OCI-LY7 (cell line): ENCODE measurements at regions not wholly inside any gene's neighbourhood (a gene's known extent, or its start where the extent isn't known, plus 50 kb on each side); places are given as distances from the start of the nearest gene placed in this dataset.

Source experiments
- BruUV-seq: library from RNA; stranded (reverse); fragments of 400-500 nt; replicated peaks from 2 replicates; lab custom pipeline; 2021; lab: Mats Ljungman, UMichigan
- CTCF ChIA-PET: fragments of 300-600 bp; sonication (Branson Sonifier 250); formaldehyde crosslinking; loops from one replicate; lab custom pipeline; 2022; ENCODE audit warnings: antibody characterized with exemption; ENCODE audit not compliant: unreplicated experiment; lab: Charles Lee
- POLR2A ChIA-PET: fragments of 300-600 bp; sonication (Branson Sonifier 250); formaldehyde crosslinking; loops from one replicate; lab custom pipeline; 2022; ENCODE audit warnings: antibody characterized with exemption; lab: Charles Lee
- DNase-seq: peaks from one replicate; pipeline ENCODE4 v3.0.0-alpha.2; 2015; ENCODE audit warnings: low spot score
- H2AFZ ChIP-seq: fragments of 200-600 bp; sonication (generic), shearing (Covaris generic); 2 replicates; pipeline ENCODE4 v1.6.1; 2014; ENCODE audit warnings: mild to moderate bottlenecking, antibody characterized with exemption, low read length, moderate library complexity
- H3K27ac ChIP-seq: fragments of 200-600 bp; sonication (generic); 2 replicates; pipeline ENCODE4 v1.5.1; 2014; ENCODE audit warnings: mixed run types, low read depth, mild to moderate bottlenecking, moderate library complexity, low read length, inconsistent platforms; ENCODE audit not compliant: poor library complexity, severe bottlenecking
- H3K36me3 ChIP-seq: fragments of 200-600 bp; sonication (generic); 2 replicates; pipeline ENCODE4 v1.6.1; 2014; ENCODE audit warnings: mild to moderate bottlenecking, antibody characterized with exemption, low read length, moderate library complexity, mixed read lengths; ENCODE audit not compliant: insufficient read depth
- H3K4me1 ChIP-seq: fragments of 200-600 bp; sonication (generic); 2 replicates; pipeline ENCODE4 v1.5.1; 2014; ENCODE audit warnings: mild to moderate bottlenecking, low read length; ENCODE audit not compliant: insufficient read depth, poor library complexity, severe bottlenecking
- H3K4me2 ChIP-seq: fragments of 200-600 bp; sonication (generic); 2 replicates; pipeline ENCODE4 v1.6.1; 2014; ENCODE audit warnings: mild to moderate bottlenecking, low read length
- H3K4me3 ChIP-seq: fragments of 200-600 bp; sonication (generic); 2 replicates; pipeline ENCODE4 v1.5.1; 2014; ENCODE audit warnings: mild to moderate bottlenecking, low read depth, low read length; ENCODE audit not compliant: poor library complexity, severe bottlenecking
- H3K79me2 ChIP-seq: fragments of 200-600 bp; sonication (generic); 2 replicates; pipeline ENCODE4 v1.6.1; 2016; ENCODE audit warnings: low read depth, mild to moderate bottlenecking, low read length, moderate library complexity, mixed read lengths; ENCODE audit not compliant: insufficient read depth
- H3K9me2 ChIP-seq: fragments of 200-600 bp; sonication (generic); 2 replicates; pipeline ENCODE4 v1.6.1; 2016; ENCODE audit warnings: mild to moderate bottlenecking, low read length, mixed read lengths; ENCODE audit not compliant: insufficient read depth
- H3K9me3 ChIP-seq: fragments of 200-600 bp; sonication (generic); 2 replicates; pipeline ENCODE4 v1.6.1; 2014; ENCODE audit warnings: mild to moderate bottlenecking, mixed run types, low read length, mixed read lengths
- H4K20me1 ChIP-seq: fragments of 200-600 bp; sonication (generic); 2 replicates; pipeline ENCODE4 v1.6.1; 2014; ENCODE audit warnings: mild to moderate bottlenecking, antibody characterized with exemption, low read length, moderate library complexity, mixed read lengths; ENCODE audit not compliant: insufficient read depth
- CTCF ChIP-seq: fragments of 200-600 bp; sonication (generic); conservative IDR thresholded peaks from 2 replicates; pipeline ENCODE4 v1.5.1; 2014; ENCODE audit warnings: mild to moderate bottlenecking, antibody characterized with exemption, low read length, moderate library complexity, mixed read lengths
- EZH2phosphoT487 ChIP-seq: fragments of 200-600 bp; sonication (generic); IDR thresholded peaks from 2 replicates; pipeline ENCODE4 v1.6.1; 2018; ENCODE audit warnings: low read depth, borderline replicate concordance, mild to moderate bottlenecking, mixed run types, antibody characterized with exemption, low read length, moderate library complexity, mixed read lengths
- intact Hi-C: fragments of 100-400 bp; cut with micrococcal nuclease; formaldehyde crosslinking; loops from one replicate; pipeline ENCODE4 v1.10.0; 2022; ENCODE audit not compliant: unreplicated experiment

- intact Hi-C loops = no loop called here
Measured at GRCh38 chr1:214833178-214833756, 230.3 kb downstream of the CENPF start.

GRCh38 chr1:214837376-214837775 is 234.4 kb downstream of the CENPF start:
- Histone ChIP-seq H3K4me3 (no peak overlapping the region), H3K4me2 (no peak overlapping the region), H3K27ac (no peak overlapping the region), H4K20me1 (no peaks in the 10 kb centered on the region), H3K79me2 (no peaks in the 10 kb centered on the region), H2AFZ (no peak overlapping the region), H3K4me1 (no peaks in the 10 kb centered on the region), H3K36me3 (no peaks in the 10 kb centered on the region), H3K9me2 (no peaks in the 10 kb centered on the region), H3K9me3 (no peaks in the 10 kb centered on the region)
- BruUV-seq = no TSS peak
- ChIA-PET POLR2A (no interaction called here), CTCF (no interaction called here)
- intact Hi-C loops = no loop called here
- no peak for DNase-seq
- no peak for TF ChIP-seq EZH2phosphoT487
- no peak for TF ChIP-seq CTCF

More at GRCh38 chr1:214833178-214833756, 230.3 kb downstream of the CENPF start:
- Histone ChIP-seq H3K79me2 (no peaks in the 10 kb centered on the region), H3K4me3 (no peak overlapping the region), H2AFZ (no peak overlapping the region), H3K9me2 (no peaks in the 10 kb centered on the region), H3K4me1 (no peaks in the 10 kb centered on the region), H3K36me3 (no peaks in the 10 kb centered on the region), H3K9me3 (no peaks in the 10 kb centered on the region), H3K4me2 (no peak overlapping the region), H3K27ac (no peak overlapping the region), H4K20me1 (no peaks in the 10 kb centered on the region)
- no TSS peak for BruUV-seq
- CTCF ChIA-PET = no interaction called here
- no peak for TF ChIP-seq EZH2phosphoT487
- TF ChIP-seq CTCF = no peak
- DNase-seq = no peak
- POLR2A ChIA-PET = interaction anchor here (0.8 to 1.0 kb wide), 2 partner anchors 10 to 34 kb away, joined by 4 read pairs; no protein-coding TSS in a partner anchor

- H3K9me3 ChIP-seq = no peaks in the 10 kb centered on the region
- no peaks in the 10 kb centered on the region for H3K79me2 ChIP-seq
- ChIA-PET CTCF (no interaction called here), POLR2A (no interaction called here)
- H3K27ac ChIP-seq = no peak overlapping the region
- no peak overlapping the region for H2AFZ ChIP-seq
- H3K9me2 ChIP-seq = no peaks in the 10 kb centered on the region
- BruUV-seq = no TSS peak
- no peak overlapping the region for H3K4me2 ChIP-seq
- no peaks in the 10 kb centered on the region for H4K20me1 ChIP-seq
- DNase-seq = no peak
- H3K36me3 ChIP-seq = no peaks in the 10 kb centered on the region
- H3K4me1 ChIP-seq = no peaks in the 10 kb centered on the region
- H3K4me3 ChIP-seq = no peak overlapping the region
- intact Hi-C loops = no loop called here
- TF ChIP-seq EZH2phosphoT487 (no peak), CTCF (no peak)
Measured at GRCh38 chr1:214838351-214838750, 235.4 kb downstream of the CENPF start.
